ENCODE measurements at regions not wholly inside any gene's neighbourhood (a gene's known extent, or its start where the extent isn't known, plus 50 kb on each side); places are given as distances from the start of the nearest gene placed in this dataset.

DNA sequence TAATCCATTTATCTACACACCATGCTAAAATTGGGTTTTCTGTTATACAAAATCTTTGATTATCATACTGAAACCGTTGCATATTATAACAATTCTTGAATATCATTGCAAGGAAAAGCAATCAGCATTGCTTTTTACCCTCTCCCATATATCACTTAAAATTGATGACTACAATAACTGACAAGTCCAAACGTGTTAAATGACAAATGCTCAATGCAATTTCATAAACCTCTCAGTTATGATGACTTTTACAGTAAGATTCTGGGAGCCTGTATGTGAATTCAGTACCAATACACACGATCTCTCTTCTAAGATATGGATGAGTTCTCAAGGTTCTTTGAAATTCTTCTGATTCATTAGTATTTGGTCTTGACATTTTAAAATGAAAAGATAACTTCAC lies 368.5 kb upstream of the TRIB2 start:
- DNase-seq (ENCODE audit: low read depth), result no peak

DNA sequence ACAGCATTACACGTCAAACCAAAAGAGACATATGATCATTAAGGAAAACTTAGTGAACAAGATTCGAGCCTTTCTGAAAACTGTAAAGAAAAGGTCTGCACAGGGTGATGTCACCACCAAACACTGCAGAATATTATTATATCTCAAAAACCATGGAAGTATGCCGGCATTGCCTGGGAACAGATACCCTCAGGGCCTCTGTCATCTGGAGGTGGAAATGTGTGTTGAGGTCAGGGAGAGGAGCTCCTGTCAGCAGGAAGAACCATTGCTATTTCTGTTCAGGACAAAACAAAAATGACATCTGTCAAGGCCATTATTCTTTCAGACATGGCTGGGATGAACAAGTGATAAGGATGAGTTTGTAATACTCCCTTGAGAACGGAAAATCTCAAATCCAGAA lies 365.9 kb upstream of the TRIB2 start:
- DNase-seq (ENCODE audit: low read depth), result no peak

GRCh38 chr2:12352889-12353288 lies 363.8 kb upstream of the TRIB2 start:
- no peak for DNase-seq (ENCODE audit: low read depth)

- no peak for DNase-seq (ENCODE audit: low read depth)
Observed at GRCh38 chr2:12361506-12361905, 355.2 kb upstream of the TRIB2 start.

- DNase-seq (ENCODE audit: low read depth), result no peak
Observed at GRCh38 chr2:12363138-12363537, 353.6 kb upstream of the TRIB2 start.

- no peak for DNase-seq (ENCODE audit: low read depth)
Observed at GRCh38 chr2:12363569-12363968, 353.2 kb upstream of the TRIB2 start.

DNA sequence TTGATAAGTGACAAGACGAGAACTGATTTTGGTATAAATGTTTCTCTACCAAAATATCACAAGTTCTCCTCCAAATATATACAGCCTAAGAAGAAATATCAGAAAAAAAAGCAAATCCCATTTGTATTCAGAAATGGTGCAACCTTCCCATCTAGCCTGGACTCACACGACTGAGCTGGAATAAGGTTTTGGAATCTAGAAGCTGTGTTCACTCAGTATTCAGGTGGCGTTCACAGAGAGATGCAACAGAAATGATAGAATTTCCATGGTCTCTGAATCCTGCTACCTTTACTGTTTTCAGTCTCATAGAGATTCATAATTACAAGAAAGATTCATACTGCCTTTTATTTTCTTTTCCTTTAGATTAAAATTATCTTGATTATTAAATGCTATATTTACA lies 347.2 kb upstream of the TRIB2 start:
- DNase-seq (ENCODE audit: low read depth), result no peak

DNA sequence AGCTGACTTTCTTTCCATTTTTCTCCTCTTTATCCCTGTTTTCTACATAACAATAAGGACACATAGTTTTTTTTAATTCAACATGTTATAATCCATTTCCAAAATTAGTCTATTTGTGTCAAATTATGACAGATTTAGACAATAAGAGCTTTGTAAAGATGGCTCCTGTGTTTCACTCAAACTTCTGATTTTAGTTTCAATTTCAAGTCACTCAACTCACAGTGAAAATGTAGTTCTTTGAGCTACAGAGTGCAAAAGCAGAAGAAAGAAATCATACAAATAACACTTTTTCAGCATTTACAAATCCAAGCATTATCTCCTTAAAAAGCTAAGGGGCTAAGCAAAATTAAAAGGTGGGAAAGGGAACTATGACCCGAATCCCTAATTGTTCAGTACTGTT lies 340.7 kb upstream of the TRIB2 start:
- DNase-seq (ENCODE audit: low read depth), result no peak

- no peak for DNase-seq (ENCODE audit: low read depth)
Observed at GRCh38 chr2:12379143-12379542, 337.6 kb upstream of the TRIB2 start.

DNA sequence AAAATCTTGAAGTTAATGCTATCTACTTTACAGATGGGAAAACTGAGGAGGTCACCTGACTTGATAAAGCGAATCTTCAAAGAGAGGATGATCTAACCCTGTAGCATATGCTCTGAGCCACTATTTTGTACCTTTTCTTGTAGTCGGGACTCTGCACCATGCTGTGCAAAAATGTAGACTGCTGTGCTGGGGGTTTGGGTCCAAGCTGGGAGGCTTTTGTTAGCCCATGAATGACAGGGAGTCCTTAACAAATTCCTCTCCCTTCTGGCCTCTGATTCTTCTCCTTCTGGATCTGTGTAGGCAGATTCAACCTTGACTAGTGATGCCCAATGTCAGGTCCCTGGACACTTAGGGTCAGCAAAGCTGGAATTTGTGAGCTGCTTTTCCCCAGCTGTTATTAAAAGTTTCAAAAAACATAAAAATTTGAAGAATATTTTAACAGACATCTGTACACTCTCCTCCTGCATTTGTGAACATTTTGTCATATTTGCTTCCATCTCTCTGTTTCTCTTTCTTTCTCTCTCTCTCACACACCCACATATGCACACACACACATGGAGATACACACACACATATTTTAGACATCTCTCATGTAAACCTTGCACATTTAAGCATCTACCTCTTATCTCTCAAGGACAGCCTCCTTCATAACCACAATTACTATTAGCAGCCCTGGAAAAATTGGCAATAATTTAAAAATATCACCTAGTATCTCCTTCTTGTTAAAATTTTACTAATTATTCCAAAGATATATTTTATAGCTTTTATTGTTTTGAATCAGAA lies 335.0 kb upstream of the TRIB2 start:
- DNase-seq (ENCODE audit: low read depth), result no peak

GRCh38 chr2:12382366-12382765 lies 334.4 kb upstream of the TRIB2 start:
- DNase-seq (ENCODE audit: low read depth), result no peak

GRCh38 chr2:12389344-12390045 lies 327.2 kb upstream of the TRIB2 start:
- DNase-seq (ENCODE audit: low read depth), result no peak

DNA sequence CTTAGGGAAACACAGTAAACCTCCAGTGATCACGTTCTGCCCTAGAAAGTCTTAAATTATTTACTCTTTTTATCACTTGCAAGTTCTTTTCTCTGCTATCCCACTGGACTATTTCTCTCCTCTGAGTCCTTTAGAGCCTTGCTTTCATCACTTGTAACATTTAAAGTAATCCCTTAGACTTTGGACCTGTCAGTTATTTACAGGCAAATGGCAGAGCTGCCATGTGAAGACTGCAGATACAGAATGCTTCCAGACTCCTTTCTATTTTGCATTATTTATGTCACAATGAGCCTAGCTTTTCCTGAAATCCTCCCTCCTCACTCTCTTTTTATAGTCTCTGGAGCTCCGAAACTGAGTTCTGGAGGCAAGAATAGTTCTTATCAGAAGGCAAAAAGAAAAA lies 325.6 kb upstream of the TRIB2 start:
- no peak for DNase-seq (ENCODE audit: low read depth)

DNA sequence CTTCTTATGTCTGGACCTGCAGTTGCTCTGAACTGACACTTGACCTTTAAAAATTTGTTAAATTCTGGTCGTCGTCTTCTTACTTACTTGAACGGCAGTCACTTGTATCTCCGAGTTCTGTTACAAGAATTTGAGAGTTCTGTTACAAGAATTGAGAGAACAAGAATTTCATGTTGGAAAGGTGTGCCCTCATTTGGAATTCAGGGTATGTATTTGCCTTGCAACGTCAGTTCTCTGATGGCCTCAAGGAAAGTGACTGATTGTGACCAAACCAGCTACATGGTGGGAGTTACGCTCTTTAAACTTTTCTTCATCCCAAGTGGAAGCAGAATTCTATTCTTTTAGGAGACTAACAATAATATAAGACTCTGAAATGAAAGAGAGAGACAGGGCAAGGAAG lies 320.0 kb upstream of the TRIB2 start:
- no peak for DNase-seq (ENCODE audit: low read depth)

DNA sequence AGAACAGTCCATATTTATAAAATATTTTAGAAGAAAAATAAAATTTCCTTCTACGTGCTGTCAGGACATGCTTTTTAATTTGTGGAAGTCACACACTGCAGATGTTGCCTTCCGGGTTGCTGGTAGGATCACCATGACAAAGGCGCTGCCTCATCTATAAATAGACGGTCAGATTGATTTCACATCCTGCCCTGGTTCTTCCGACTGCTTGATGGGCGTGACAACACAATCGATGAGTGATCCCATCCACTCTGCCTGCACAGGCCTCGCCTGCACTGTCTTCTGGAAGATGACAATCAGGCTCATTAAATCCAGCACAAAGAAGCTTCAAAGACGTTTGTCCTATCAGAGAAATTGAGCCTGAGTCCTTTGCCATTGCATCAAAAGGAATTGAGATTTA lies 318.9 kb upstream of the TRIB2 start:
- DNase-seq (ENCODE audit: low read depth), result no peak

DNA sequence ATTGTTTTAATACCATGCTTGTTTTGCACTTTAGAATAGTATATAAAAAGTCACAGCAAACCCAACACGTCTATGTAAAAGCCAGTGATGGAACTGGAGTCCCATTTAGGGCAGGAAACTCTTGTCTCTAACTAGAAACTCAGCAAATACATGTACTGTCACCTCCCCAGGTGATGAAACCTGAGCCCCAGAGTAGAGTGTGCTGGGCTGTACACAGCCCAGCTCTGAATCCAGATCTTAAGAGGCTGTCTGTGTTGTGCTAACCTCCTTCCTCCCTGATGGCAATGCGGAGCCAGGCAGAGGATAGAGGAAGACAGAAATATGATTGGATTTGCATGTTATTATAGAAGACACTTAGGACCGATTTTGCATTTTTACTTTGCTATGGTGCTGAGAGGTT lies 317.5 kb upstream of the TRIB2 start:
- DNase-seq (ENCODE audit: low read depth), result no peak

- no peak for DNase-seq (ENCODE audit: low read depth)
Observed at GRCh38 chr2:12400543-12400942, 316.2 kb upstream of the TRIB2 start.

DNA sequence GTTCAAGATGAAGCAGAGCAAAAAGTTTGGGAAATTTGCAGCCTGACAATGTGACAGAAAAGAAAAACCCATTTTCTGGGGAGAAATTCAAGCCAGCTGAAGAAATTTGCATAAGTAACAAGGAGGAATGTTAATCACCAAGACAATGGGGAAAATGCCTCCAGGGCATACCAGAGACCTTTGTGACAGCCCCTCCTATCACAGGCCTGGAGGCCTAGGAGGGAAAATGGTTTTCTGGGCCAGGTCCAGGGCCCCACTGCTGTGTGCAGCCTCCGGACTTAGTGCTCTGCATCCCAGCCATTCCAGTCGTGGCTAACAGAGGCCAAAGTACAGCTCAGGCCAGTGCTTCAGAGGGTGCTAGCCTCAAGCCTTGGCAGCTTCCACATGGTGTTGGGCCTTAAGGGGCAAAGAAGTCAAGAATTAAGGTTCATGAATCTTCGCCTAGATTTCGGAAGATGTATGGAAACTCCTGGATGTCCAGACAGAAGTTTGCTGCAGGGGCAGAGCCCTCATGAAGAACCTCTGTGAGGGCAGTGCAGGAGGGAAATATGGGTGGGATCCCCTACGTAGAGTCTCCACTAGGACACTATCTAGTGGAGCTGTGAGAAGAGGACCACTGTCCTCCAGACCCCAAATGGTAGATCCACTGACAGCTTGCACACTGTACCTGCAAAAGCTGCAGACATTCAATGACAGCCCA lies 314.1 kb upstream of the TRIB2 start:
- DNase-seq (ENCODE audit: low read depth), result no peak

DNA sequence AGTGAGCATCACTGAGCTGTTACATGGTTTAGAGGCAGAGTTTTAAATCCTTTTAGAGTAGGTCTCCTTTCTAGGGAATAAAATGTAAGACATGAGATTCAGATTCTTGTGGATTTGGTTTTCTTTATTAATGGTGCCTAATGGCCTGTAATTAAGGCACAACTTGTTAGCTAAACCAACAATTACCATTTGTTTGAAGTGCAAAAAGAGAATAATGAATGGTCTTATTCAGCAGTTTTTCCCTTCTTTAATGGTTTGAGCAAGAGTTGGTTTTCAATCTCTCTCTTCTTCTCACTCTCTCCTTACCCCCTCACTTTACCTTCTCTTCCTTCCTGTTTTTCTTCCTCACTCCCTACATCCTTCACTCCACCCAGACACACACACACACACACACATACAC lies 312.2 kb upstream of the TRIB2 start:
- DNase-seq (ENCODE audit: low read depth), result no peak

DNA sequence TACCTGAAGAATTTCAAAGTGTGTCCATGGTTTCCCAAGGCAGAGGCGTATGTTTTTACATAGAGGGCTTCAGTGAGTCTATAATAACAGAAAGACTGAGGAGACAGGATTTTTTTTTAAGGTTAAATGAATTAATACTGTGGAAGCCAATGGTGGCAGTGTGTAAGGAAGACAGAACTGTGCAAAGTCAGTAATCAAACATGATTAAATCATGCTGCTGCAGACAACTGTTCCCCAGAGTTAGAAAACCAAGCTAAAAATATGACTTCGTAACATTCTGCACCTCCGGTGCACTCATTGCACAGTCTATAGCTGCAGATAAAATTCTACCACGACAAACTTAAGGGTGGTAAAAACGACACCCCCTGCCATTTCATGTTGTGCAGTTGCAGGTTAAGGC lies 309.6 kb upstream of the TRIB2 start:
- no peak for DNase-seq (ENCODE audit: low read depth)

DNA sequence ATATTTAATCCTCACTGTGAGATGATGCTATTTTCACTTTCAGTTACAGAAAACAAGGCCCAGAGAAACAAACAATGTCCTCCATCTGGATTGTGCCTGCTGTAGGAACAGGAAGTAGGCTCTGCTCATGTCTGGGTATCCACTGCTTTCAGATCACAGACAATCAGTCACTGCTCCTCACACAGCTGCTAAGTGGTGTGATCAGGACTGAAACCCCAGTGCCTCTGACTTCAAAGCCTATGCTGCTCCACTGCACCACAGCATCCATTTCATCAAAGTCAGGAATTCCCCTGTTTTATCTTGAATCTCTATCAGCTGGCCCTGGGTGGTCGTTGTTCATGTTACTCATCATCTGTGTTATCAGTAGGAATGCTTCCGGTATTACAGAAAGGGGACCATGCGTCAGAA lies 303.8 kb upstream of the TRIB2 start:
- DNase-seq (ENCODE audit: low read depth), result peak; percentile 27

DNA sequence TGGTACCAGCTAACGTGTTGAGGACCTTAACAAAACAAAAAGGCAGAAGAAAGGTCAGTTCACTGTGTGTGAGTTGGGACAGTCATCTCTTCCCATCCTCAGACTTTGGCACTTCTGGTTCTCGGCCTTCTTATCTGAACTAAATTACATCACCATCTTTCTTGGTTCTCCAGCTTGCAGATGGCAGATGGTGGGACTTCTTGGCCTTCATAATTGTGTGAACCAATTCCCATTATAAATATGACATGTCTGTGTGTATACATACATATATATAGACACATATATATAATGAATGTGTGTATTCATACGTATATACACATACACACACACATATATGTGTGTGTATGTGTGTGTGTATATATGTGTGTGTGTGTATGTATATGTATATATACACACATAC lies 301.2 kb upstream of the TRIB2 start:
- DNase-seq (ENCODE audit: low read depth), result no peak

DNA sequence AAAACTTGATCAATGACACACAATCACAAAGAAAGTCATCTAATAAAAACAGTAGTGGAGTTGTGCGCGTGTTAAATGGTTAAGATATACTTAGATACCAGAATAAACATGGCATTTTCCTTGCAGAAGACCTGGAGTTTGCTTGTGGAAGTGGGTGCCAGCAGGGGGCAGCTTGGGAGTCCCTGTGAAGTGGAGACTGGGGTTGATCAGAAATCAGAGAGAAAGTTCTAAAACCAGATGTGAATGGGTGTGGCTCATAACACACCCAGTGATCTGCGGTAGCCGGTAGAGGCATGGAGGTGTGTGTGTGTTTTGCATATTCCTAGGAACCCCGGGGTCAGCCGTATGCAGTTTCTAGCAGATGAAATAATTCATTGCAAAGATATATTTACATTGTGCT lies 300.1 kb upstream of the TRIB2 start:
- peak; percentile 26 for DNase-seq (ENCODE audit: low read depth)

All from activated T-cell treated with anti-CD3 and anti-CD28 coated beads for 24 hours (primary cell).